Fibroblast of lung (primary cell): ENCODE measurements at regions not wholly inside any gene's neighbourhood (a gene's known extent, or its start where the extent isn't known, plus 50 kb on each side); places are given as distances from the start of the nearest gene placed in this dataset.

ENCODE experiments used
- EZH2 ChIP-seq: IDR thresholded peaks from 2 replicates; pipeline ENCODE4 v1.5.1; 2012; ENCODE audit warnings: low read length, control low read depth, mild to moderate bottlenecking; ENCODE audit errors: missing control alignments
- TF ChIP-seq, protein P1 (sequence below), 2 donors: IDR thresholded peaks in 1 of 2; conservative IDR thresholded peaks in 1 of 2; 1 replicate in 1 of 2; 2 replicates in 1 of 2; pipeline ENCODE4 v1.5.1; 2011 to 2012; ENCODE audit warnings: low read length in 2 of 2, control low read depth in 1 of 2, inconsistent platforms in 1 of 2, low read depth in 1 of 2, mild to moderate bottlenecking in 1 of 2

DNA sequence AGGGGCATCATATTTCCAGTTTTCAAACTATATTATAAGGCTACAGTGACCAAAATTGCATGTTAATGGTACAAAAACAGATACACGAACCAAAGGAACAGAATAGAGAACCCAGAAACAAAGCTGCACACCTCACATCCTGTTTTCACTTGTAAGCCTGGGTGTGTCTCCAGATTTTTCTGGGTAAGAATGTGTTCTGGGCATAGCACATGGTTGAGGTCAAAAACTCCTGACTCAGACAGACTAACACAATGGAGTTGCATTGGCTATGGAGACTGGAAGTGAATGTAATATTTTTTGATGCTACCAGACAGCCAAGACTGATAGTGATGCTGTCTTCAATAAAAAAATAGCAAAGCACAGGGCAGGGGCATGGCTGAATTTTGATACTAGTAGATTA is 1175.2 kb downstream of the NXPH1 start:
- TF ChIP-seq, protein P1, sequence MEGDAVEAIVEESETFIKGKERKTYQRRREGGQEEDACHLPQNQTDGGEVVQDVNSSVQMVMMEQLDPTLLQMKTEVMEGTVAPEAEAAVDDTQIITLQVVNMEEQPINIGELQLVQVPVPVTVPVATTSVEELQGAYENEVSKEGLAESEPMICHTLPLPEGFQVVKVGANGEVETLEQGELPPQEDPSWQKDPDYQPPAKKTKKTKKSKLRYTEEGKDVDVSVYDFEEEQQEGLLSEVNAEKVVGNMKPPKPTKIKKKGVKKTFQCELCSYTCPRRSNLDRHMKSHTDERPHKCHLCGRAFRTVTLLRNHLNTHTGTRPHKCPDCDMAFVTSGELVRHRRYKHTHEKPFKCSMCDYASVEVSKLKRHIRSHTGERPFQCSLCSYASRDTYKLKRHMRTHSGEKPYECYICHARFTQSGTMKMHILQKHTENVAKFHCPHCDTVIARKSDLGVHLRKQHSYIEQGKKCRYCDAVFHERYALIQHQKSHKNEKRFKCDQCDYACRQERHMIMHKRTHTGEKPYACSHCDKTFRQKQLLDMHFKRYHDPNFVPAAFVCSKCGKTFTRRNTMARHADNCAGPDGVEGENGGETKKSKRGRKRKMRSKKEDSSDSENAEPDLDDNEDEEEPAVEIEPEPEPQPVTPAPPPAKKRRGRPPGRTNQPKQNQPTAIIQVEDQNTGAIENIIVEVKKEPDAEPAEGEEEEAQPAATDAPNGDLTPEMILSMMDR (conservative IDR thresholded peaks at IDR 0.05 in 1 of 2, IDR thresholded peaks at IDR 0.05 in 1 of 2; ENCODE audit: low read depth in 1 of 2, low read length in 2 of 2): no peak
- no peak for TF ChIP-seq EZH2
